Stimulated activated CD4-positive, alpha-beta T cell treated with anti-CD3 and anti-CD28 coated beads, Interleukin-1b, Interleukin-23, amount 100 ng/mL, for 24 hours (primary cell): ENCODE measurements at regions not wholly inside any gene's neighbourhood (a gene's known extent, or its start where the extent isn't known, plus 50 kb on each side); places are given as distances from the start of the nearest gene placed in this dataset.

Experiments used
- DNase-seq, 4 experiments: peaks; one replicate each; pipeline ENCODE4 v3.0.0-alpha.2; 2020; ENCODE audit warnings: low read depth in 4 of 4, low spot score in 1 of 4

DNA sequence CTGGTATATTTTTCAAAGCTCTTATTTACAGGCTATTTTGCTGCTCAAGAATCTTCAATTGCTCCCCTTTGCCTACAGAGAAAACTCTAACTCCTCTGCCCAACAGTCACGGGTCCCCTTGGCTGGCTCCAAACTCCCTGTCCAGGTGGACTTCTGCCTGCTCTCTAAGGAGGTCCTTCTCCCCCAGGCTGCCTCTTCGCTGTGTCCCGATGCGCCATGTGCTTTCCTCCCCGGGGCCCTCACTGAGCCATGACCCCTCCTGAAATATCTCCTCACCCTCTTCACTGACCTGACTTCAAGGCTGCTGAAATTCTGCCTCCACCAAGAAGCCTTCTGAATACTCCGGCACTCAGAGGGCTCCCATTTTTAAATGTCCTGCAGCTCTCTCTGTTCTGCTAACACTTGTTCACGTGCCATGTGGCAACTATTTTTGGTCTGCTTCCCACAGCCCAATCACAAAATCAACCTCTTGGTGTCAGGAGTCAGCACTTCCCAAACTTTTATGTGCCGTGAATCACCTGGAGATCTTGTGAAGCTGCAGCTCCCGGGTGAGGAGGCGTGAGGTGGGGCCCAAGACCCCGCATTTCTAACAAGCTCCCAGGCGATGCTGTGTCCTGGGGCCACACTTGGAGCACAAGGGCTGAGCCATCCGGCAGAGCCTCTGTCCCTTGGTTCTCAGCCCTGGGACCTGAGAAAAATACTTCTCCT is 85.7 kb upstream of the COL13A1 start:
- DNase-seq: no peak

DNA sequence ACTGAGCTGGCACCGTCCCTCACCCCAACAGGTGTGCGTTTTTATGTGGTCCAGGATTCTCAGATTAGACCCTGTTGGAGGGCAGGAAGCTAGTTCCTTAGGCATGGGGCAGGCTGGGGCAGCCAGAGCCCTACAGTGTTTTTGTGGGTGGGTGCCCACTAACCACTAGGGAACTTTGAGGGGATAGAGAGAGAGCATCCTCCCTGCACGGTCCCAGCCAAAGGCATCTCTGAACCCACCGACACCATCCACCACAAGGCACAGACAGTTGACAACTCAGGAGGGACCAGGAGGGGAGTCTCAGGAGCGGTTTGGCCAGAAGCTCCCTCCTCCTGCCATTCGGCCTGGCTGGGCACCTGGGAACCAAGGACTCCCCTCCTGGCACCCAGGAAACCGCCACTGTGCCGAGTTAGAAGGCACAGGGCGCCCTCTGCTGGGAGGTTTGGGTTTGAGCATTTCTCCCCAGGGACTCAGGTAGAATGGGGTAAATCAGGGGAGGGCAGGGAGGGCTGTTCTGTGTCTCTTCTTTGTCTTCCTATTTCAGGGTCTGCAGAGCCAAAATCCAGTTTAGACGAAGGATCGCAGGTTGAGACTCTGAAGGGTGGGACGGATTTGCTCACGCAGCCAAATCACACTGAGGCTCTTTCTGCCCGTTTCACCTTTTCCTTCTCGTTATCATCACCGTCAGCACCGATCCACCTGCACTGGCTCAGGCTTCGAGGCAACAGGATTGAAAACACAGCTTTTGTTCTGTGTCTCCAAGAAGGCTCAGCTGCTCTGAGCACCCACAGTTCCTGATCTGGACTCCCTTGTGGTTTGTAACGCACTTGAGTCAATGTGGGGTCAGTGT is 84.8 kb upstream of the COL13A1 start:
- peak; percentile 34 to 58 (median 44) for DNase-seq

DNA sequence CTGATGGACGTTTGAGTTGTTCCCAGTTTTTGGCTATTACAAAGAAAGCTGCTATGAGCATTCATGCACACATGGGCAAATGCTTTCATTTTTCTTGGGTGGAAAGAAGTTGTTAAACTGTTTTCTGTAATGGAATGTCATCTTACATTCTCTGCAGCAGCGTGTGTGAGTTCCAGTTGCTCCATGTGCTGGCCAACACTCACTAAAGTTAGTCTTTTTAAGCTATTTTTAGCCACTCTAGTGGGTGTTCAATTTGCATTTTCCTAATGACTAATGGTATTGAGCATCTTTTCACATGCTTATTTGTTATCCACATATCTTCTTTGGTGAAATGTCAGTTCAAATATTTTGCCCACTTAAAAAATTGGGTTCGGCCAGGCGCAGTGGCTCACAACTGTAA is 82.8 kb upstream of the COL13A1 start:
- DNase-seq: no peak

DNA sequence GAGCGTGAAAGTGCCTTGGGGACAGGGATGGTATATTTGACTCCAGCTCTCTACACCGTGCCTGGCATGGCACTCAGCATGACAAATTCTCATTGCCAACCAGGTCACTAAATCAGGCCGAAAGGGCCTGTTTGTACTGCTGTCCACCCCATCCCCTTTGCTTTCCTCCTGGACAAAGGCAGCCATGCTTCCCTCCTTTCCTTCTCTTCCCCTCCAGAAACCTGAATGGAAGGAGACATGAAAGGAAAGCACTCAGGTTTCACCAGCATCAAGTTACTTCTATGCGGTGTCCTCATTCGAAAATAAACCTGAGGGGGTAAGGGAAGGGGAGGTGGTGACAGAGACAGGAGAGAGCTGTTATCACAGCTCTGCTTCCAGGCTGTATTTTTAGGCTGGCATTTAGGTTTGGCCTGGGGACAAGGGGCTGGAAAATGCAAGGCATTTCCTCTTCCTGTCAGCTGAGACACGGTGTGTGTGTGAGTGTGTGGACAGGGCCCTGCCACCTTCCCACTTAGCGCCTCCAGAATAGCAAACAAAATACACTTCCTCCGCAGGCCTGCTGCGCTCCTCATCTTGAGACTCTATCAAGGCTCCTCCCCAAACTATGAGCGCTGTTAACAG is 79.9 kb upstream of the COL13A1 start:
- no peak for DNase-seq

DNA sequence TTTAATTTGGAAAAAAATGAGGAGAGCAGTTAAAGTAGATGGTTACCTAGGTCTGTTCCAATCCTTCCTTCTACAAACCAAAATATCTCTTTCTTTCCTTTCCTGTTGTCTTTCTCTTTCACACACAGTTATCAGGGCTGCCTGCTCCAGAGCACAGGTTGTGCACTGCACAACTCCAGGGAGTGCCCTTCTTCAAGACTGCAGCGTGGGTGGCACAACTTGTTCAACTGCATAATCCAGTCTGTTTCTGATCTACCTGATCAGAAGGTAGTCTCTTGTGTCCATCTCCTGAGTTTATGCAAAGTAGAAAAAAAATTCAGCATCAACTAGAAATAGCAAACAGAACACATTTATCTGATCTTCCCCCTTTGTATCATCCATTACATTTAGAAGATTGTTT is 78.1 kb upstream of the COL13A1 start:
- DNase-seq: no peak

DNA sequence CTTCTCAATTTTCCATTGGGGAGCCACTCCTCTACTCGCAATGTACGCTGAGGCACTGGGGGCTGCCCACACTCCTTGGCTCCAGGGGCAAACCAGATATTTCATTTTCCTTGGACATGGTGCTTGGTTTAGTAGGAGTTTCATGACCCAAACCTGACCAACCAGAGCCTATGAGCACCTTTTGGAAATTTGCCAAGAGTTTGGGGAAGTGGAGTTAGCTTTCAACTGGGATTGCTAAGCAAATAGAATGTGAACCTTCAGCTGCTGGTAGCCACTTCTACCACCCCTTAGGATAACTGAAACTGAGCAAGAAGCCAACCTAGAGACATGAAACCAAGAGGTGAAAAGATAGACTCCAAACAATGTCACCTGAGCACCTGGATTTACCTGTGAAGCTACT is 74.9 kb upstream of the COL13A1 start:
- no peak for DNase-seq

DNA sequence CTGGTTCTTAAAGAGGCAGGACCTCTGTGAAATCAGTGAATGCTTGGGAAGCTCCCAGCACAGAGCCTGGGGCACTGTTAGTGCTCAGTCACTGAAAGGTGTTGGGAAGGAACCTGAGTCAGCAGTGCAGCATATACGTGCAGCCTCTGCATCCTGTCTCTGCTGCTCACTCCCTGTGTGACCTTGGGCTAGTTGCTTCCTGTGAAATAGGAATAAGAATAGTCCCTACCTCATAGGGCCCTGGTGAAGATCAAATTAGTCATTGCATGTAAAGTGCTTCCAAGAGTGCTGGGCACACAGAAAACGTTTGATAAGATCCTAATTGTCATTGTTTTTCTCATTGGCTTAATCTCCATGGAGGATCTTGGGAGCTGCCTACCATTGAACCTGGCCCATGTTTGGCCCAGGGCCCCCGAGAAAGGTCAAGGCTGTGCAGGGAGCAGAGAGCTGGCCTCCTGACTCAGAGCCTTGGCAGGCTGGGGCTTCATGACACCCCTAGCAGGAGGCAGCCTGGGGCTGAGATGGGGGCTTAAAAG is 73.3 kb upstream of the COL13A1 start:
- DNase-seq: no peak

DNA sequence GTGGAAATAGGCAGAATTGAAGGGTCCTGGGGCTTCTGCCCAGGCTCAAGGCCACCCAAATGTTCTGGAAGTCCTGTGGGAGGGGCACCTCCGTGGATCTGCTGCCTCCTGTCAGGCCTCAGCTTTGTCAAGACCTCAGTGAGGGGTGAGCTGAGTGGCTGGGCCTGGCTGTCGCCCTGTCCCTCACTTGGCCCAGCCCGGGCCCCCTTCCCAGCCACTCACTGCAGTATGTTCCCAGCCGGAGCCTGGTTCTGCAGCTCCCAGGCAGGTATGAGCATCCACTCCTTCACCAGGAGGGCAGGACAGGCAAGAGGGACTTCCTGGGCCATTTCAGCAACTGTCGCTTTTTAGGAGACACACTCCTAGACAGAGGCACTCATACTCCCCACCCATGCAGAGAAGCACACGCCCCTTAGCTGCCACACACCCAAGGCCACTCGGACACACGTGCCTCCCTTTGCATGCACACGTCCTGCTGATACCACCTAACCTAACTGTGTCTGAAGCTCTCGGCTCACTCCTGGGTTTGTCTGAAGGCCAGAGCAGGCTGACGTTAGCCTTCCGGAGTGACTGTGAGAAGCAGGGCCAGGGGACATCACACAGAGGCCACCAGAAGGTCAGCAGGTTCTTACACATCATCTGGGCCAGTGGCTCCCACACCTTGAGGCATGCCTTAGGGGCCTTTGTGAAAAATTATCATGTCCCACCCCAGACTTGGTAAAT is 72.2 kb upstream of the COL13A1 start:
- DNase-seq: no peak

DNA sequence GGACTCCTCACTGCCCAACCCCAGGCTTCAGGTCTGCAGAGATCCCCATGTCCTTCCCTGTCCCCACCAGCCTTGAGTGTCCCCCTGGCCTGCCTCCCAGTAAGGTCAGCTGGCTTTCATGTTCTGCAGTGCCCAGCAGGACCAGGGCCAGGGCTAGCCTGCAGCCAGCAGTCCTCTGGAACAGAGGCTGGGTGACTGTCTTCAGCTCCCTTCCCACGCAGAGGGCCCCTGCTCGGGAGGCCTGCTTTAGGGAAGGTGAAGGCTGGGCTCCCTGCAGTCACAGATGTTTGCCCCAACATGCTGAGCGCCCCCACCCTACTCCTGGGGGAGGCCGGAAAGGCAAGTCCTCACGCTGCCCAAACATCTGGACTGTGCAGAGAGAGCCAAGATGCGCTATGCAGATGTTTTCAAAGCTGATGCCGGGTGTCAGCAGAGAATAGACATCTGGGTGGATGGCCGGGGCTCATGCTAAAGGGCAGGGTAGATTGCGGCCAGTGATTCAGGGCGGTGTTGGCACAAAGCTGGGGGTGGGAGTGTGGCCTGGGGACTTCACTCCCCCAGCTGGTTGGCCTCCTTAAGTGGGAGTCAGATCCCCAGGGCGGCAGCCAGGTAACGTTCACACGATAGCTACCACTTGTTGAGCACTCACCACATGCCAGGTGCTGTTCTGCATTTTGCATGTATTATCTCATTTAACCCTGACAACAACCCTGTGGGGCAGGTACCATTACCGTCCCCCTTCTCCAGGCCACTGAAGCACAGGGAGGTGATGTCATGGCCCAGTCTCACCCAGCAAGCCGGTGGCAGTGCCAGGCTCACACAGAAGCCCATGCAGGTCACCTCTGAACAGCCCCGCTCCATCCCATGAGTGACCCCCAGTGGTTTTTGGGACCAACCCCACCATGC is 71.2 kb upstream of the COL13A1 start:
- no peak for DNase-seq

DNA sequence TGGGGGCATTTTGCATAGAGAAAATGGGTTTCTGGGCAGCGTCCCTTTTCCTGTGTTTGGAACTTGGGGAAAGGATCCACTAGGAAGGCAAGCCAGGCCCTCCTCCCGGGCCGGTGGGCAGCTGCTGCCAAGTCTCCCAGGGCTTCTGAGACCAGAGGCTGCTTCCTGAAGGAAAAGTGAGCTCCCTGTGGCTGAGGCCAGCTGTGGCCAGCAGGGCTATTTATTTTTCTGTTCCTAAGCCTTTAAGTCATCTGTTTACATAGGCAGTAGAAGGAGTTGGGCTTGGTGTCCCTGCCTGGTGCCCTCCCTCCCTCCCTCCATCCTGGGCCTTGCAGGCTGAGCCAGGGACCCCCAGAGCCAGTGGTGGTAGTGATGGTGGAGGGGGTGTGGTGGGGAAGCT is 70.5 kb upstream of the COL13A1 start:
- no peak for DNase-seq

DNA sequence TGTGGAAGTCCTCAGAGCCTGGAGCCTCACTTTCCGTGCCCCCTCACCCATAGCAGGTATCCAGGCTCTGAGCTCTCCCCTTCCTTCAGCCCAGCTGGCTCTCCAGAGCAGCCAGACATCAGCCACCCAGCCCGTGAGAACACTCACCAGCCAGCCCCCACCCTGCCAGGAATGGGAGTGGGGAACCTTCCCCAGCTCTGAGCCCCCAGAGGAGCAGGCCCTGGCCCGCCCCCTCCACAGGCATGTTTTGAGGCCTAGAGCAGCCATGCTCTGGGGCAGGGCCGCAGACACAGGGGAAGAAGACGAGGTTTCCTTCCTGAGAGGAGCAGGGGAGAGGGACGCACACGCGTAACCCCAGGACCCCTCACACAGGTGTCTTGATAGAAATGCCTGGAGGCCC is 70.0 kb upstream of the COL13A1 start:
- no peak for DNase-seq

DNA sequence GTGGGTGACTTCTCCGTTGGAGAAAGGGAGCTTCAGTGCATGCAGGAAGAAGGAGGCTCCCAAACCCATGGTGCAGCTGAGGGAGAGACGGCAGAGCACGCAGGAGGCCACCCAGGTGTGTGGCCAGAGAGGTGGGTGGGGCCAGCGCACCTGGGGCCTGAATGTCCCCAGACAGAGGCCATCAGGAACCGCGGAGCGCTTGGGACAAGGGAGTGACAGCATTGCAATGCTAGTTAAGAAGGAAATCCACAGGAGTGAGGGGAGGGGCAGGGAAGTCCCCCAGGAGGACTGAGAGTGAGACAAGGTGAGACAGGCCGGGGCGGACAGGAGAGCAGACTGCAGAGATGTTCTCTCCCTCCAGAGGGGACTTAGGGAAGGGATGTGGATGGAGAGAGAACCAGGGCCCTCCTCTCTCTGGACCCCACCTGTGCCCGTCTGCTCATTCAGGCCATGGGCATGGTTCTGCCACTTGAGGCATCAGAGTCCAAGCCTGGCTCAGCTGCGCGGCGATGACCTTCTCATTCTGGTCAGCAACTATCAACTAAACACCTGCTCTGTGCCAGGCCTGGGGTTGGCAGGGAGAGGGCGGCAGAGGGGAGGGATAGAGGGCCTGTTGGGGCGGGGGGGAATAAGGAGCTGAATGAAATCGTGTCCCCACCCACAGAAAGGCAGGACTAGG is 69.4 kb upstream of the COL13A1 start:
- no peak for DNase-seq

DNA sequence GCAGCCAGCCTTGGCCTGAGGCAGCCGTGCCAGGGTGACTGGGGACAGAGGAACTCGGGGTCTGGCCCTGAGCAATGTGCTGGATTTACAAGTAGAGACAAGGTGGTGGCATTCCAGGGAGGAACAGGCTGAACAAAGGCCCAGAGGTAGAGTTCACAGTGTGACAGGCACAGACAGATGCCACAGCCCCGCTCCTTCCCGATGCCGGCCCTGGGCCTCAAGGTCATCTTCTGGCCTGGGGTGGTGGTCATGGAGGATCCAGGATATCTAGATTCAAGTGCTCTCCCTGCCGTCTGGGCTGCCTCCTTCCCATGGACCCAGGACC is 68.9 kb upstream of the COL13A1 start:
- DNase-seq: no peak

DNA sequence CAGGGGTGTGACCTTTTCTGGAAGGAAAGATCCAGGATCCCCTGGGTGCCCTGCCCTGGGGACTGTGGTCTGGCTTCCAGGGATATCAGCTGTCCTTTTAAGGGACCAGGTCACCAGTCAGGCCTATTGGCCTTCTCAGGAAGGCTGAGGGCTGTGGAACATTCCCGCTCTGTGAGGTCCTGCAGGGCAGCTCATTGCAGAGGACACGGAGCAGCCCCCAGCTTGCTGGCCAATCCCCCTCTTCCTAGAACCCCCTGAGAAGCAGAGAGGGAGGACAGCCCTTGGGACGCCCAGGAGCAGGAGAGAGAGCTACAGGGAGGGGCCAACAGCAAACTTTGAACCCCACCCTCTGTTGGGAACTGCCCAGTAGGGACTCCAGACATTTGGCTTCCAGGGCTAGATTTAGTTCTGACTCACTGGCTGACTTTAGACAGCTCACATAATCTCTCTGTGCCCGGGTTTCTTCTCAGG is 67.9 kb upstream of the COL13A1 start:
- no peak for DNase-seq

DNA sequence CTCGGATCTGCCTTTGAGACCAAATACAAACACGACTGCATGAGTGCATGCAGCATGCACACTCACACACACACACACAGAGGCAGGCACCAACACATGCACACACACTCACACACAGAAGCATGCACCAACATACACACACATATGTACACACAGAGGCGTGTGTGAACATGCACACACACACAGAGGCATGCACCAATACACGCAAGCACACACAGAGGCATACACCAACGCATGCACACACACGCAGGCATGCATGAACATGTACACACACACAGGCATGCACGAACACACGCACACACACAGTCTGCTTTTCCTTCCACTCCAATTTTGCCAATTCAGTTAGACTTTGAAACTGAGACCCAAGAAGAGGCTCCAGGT is 67.3 kb upstream of the COL13A1 start:
- no peak for DNase-seq

DNA sequence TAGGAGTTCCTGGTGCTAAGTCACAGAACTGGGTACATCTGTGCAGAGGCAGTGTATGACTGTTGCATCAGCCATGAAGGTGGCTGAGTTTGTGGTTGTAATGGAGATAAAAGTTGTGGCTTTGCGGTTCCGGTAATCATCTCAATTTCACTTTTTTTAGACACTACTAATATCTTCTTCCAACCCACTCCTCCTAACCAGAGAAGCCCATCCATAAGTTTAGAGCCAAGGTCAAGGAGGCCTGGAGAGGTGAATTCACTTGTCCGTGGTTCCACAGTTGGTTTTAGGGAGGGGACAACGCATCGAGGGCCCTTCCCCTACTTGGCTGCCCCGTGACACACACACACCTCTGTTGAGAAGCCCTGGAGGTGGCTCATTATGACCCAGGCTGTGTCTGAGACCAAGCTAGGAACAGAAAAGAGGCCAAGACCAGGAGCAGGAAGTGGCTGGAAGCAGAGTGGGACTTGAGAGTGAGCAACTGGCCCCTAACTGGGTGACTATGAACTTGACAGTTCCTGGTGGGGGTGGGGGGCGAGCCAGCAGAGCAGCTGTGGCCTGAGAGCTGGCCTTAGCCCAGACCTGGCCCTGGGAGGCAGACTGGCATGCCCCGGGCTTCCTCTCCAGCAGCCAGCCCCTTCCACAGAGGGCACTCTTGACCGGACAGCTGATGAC is 66.8 kb upstream of the COL13A1 start:
- no peak for DNase-seq

DNA sequence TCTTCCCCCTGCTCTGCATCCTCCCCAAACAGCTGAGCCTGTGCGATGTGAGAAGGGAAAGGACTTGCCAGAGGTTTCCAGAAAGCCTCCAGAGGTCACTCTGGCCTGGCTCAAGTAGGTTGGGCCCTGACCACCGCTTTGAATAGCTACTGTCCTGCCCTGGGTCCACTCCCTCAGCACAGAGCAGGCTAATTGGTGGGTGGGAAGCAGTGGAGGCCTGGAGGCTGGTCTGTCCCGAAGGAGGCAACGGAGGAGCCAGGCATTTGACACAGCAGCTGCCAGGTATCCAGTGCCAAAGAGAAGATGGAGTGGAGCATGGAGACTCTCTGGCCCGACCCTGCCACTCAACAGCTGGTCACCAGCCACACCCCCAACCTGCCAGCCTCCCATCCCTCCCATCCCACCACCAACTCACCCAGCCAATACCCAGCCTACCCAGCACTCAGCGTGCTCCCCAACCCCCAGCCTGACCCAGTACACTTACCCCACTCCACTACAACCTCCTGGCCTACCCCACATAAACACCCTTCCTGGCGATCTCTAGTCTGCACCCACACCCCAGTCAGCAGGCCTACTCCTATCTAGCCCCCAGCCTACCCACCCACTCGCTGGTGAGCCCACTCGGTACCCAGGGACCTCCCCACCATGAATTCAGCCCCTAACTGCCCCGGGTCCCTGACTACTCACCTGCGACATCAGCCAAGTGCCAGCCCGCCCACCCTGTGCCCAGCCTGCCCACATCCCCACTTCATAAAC is 64.6 kb upstream of the COL13A1 start:
- DNase-seq: no peak

DNA sequence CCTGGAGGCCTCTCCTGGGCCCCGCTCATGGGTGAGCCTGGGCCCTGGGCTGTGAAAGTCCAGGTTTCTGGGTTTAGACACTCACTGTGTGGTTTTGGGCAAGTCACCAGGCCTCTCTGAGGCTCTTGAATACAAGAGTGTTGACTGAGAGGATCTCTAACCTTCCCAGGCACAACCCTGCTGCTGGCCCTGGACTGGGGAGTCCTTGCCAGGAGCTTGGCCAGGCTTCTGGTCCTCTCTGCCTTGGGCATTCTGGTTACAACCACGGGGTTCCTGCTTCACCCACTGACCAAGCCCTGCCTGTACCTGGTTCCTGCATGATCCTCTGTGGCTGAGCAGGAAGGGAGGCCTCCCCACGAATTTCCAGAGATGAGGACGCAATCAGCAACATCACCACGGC is 63.6 kb upstream of the COL13A1 start:
- DNase-seq: no peak
